GM19238 (cell line): ENCODE measurements at regions not wholly inside any gene's neighbourhood (a gene's known extent, or its start where the extent isn't known, plus 50 kb on each side); places are given as distances from the start of the nearest gene placed in this dataset.

Experiments
- DNase-seq: peaks from one replicate; pipeline ENCODE4 v3.0.0; 2011; ENCODE audit warnings: low spot score; ENCODE audit not compliant: insufficient read length

DNA sequence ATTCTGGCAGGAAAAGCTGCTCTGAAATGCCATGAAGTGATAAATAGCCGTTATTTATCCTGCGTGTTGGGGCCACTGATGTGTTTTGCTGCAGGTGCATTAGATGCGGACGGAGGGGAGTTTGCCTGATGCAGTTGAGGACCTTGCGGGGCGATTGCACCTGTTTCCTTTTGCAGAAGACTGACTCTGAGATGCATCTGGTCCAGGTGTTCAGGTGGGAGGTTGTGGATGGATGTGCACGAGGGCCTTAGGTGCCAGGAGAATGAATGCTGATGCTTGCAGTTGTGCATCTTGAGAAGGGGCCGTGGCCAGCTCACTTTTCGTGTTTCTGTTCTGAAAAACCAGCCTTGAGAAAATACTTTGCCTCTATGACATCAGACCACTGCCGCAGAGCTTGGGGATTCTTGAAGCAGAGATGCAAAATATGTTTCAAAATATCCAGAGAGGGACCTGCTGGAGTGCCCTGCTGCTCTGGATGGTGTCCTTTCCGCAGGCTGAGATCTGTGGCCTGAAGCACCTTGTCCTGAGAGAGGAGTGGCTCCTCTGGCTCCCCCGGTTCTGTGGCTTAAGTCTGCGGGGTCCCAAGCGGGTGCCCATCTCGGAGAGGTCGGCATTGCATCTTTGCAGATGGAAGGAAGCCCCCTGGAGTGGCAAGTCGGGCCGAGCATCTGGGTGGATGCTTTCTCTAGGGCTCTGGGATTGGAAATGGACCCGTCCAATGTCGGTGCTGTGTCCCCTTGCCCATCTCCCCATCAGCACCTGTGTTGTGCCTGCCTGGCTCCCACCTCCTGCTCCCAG is 1031.1 kb downstream of the TBC1D22A start:
- no peak for DNase-seq

DNA sequence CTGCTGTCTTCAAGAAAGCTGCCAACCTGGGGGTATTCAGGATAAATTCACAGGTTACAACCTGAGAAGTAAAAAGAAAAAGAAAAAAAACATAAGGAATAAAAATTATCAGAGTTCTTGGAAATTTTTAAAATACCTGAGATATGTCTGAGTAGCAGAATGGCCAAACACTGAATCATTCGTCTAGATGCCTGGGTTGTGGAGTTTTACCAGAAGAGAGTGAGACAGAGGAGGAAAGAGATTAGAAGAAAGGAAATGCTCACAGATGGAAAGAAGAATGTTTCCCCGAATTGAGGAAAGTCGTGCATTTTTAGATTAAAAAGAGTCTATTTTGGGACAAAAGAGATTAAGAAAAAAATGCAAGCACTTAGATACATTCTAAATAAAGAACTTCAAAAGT is 1026.7 kb downstream of the TBC1D22A start:
- no peak for DNase-seq

DNA sequence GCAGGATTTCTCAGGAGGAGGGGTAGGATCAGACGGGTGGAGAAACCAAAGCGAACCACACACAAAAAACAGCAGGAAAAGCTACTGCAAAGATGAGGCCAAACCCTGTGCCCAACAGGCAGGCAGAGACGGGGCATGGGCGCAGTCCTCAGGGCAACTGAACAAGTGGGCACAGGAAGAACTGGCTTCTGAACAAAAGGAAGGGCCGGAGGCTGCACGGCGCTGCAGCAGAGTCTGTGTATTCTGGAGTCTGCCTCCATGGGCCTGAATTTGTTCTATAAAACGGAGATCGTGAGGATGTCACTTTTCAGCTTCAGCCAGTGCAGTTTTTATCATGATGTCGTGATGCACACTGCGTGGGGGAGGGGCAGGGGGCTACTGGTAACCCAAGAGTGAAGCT is 1026.0 kb downstream of the TBC1D22A start:
- no peak for DNase-seq

DNA sequence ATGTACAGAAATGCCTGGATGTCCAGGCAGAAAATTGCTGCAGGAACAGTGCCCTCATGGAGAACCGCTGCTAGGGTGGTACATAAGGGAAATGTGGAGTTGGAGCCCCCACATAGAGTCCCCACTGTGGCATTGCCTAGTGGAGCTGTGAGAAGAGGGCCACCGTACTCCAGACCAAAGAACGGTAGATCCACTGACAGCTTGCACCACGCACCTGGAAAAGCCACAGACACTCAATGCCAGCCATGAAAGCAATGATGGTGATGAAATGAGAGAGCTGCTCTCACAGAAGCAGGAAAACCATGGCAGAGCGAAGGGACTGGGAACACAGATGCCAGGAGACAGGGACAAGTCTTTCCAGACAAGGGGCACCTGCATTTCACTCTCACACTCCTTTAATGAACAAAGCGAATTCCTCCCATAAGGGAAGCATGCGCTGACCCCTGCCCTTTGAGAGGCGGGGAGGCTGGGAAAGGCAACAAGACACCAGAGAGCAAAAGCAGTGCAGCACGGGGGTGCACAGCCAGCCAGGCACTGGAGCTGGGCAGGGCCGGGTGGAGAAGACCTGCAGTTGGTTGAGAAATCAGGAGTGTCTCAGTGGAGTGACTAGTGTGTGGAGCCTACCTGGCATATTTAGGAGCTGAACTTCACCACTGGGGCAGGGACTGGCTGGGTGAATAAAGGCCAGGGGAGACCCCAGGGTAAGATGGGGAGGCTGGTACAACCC is 1025.2 kb downstream of the TBC1D22A start:
- no peak for DNase-seq

DNA sequence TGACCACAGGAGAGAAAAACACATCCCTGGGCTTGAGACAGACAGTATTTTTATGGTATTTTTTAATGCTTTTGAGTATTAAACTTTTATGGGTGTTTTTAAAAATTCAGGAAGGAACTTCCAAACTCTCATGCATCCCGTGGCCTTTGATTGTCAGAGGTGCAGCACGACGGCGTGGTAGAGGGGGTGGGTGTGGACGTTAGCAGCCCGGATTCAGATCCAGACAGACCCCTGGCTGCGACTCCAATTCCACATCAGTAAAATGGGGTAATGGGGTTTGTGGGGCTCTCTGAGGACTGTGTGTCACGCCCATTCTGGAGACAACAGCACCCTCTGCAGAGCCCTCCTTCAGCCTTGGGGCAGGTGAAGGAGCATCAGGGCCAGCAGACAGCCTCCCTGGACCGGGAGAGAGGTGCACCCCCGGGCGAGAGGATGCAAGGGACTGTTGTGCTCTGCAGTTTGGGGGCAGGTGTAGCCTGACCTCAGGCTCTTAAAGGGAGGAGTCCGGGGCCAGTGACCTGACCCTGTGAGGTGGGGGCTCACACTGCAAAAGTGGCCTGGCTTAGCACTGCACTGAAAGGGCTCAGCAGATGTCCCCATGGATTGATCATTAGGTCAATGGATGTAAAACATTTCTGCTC is 1024.3 kb downstream of the TBC1D22A start:
- no peak for DNase-seq

DNA sequence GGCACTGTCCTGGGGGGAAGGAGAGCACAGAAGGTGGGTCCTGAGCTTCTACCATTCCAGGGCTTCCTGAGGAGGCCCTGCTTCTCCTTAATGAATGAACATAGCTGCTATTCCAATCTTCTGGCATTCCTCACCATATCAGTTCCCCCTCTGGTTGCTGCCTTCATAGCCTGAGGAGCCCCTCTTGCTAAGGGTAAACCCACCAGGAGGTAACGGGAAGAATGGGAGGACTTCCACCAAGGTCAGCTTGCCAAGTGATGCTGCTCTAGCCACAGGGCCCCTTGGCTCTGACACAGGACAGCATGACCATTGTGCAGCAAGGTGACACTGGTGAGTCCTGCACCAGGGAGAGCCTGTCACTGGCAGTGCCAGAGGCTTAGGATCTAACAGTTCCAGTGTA is 1022.5 kb downstream of the TBC1D22A start:
- no peak for DNase-seq

DNA sequence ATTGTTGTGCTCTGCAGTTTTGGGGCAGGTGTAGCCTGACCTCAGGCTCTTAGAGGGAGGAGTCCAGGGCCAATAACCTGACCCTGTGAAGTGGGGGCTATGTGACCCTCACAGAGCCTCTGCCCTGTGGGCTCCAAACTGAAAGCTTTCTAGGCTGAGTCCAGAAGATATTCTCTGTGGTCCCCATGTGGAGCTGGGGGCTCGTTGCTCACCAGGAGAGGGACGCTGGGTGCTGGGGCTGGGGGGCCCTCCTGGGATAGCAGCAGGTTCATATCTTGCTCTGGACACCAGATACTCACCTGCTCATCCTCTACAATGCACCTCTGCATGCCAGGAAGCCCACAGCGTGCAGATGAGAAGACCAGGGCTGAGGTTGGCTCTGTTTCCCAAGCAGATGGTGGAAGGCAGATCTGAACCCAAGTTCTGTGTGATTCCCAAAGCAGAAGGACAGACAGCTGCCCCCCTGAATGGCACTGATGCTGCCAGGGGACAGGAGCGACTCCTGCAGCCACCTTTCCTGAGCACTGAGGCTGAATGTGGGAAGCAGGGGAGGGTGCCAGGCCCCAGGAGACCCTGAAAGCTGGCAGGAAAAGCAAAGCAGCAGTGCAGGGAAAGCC is 1022.0 kb downstream of the TBC1D22A start:
- DNase-seq = no peak

DNA sequence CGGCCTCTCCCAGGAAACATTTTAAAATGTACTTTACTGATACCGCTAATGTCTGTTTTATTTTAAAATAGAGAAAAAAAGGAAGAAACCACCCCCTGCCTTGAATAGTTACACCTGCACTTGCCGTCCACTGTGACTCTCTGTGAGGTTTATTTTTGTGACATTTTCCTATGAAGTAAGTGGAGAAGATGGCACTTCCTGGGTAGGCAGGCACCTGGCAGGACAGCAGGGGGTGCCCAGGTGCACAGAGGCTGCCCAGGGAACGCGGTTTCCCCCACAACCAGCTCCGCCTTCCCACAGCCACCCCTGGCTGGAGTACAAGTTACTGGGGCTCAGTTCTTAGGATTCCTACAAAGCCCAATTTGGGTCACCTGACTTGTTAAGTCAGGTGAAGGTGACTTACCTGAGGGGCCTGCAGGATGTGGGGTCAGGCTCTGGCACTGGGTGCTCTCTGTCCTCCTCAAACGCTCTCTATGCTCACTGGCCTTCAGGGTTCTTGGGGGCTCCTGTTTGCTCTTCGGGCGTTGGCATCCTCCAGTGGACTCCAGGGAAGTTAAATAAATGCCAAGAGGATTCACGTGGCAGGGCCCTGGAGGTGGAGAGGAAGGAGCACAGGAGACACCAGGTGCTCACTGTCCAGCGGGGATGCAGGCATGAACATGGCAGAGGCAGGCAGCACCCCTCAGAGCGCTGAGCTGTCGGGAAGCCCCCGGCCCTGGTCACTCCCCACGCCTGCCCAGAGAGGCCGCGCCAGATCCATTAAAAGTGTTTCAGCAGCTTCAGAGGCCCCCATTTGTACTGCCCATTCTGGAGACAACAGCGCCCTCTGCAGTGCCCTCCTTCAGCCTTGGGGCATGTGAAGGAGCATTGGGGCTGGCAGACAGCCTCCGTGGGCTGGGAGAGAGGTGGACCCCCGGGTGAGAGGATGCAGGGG is 1021.2 kb downstream of the TBC1D22A start:
- DNase-seq = no peak

DNA sequence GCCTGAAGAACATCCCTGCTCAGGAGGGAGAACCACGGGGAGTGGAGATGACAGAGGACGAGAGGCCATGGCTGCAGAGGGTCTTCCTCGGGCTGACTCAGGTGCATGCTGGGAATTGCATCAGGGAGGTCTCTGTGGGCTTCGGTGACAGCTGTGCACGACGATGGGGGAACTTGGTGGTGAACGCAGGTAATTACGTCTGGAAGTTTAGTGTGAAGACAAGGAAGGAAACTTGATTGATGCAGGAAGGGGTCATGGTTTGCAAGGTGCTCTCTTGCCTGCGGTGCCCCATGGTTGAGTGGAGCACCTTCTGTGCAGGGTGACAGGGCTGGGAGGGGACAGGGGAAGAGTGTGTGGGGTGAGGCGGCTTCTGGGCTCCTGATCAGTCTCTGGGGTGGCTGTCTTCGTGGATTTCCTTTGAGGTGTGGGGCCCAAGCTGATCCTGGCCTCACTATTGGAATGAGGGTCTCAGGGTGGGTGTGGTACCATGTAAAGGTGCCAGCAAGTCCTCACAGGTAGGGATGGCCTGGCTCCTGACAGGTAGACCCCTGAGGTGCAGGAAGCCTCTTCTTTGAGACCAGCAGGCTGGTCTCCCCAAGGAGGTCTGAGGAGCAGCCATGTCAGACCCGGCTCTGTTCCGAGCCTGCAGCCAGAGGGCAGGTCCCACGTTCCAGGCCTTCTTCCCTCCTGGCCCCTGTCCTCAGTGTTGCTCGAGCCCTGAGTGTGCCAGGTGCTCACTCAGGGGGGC is 1020.1 kb downstream of the TBC1D22A start:
- DNase-seq = no peak

DNA sequence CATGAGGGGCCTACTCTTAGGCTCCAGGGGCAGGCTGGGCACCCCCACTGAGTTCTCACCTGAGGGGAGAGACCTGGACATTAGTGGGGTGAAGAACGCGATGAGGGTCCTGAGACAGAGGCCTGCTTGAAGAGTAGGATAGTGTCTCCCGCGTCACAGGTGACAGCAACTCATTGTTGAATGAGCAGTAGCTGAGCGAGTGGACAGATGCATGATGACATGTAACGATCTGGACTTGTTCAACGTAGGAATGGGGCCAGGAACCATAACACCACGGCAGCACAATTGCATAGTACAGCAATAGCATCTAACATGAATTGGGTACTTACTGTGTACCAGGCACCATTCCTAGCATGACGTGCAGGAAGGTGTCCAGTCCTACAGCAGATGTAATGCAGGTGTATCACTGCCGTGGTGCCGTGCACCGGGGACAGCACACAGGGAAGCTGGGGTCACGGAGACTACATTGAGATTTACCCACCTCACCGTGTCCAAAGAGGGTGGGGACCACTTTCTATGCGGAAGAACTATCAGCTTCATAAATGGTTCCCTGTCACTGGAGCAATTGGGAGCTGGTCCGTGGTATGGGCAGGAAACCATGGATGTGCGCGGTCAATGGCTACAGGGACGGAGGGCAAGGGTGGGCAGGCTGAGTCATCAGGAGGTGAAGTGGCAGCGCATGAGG is 1019.1 kb downstream of the TBC1D22A start:
- DNase-seq = no peak

DNA sequence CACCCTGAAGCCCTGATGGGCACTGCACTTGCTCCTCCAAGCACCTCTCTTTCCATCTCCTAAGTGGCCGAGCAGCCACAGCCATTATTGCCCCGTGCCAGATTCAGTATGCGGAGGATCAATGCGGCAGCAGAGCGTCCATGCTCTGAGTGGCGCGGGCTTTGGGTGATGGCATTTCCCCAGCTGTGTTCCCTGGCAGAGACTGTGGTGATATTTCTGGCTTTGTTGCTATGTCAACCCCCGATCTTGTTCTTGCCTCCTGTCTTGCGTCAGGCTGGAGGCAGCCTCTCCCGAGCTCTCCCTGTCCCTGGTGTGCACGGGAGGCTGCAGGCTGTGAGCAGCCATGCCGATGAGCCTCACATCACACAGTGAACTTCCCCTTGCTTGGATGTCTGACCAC is 1018.6 kb downstream of the TBC1D22A start:
- no peak for DNase-seq

DNA sequence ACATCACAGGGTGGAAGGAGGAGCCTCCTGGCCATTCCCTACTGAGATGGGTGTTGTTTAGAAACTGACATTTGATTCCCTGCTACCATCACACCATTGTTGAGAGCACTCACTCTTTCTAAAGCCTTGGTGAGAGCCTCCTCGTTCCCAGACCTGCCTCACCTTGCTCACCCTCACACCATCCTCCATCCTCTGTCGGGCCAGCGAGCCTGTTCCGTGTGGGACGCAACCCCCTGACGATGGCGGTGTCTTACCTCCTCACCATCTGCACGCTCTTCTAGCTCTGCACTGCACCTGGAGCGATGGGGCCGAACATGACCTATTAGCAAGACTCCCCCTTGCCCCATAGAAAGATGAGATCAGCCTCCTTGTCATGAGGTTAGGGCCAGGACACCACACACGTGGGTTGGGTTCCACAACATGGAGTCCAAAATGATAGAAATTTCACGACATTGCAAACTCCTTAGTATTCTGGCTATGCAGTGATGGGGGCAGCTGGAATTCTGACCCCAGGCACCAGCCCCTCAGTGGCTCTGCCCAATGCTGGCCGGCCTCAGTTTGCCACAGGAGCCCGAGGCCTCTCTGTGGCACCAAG is 1017.9 kb downstream of the TBC1D22A start:
- DNase-seq = no peak

DNA sequence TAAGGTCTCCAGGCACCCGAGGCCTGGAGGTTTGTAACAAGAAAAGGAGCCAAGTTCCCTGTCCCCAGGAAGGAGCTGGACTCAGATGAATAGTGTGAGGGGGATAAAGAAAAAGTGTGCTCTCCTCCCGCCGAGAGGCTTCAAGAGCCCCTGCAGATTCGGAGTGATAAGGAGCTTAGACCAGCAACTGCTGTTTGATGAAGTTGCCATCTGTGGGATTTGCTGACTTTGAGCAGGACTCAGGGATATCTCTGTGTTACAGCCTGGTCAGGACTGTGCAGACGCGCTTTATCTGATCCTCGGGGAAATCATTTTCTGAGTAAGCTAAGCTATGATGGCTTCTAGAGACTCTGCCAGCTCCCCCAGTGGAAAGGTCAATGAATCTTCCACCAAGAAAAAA is 1017.0 kb downstream of the TBC1D22A start:
- no peak for DNase-seq

DNA sequence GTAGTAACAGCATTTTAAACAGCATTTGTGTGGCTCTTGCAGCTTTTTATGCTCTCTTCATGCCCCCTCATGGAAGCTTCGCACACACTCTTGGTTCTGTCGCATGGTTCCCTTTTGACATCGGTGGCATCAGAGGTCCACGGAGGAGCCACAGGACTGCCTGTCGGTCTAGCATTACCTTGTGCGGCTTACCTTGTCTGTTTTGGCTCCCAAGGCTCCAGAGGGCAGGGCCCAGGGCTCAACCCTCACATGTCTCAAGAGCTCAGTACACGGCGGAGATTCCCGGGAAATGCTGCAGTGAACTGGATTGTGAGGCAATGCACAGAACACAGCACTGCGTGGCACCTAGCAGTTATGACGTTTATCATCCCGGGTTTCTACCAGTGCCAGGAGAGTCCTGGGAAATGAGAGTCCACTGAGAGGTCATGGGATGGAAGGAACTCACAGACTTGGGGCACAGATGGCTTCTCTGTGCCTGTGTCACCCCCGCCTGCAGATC is 1015.8 kb downstream of the TBC1D22A start:
- no peak for DNase-seq

DNA sequence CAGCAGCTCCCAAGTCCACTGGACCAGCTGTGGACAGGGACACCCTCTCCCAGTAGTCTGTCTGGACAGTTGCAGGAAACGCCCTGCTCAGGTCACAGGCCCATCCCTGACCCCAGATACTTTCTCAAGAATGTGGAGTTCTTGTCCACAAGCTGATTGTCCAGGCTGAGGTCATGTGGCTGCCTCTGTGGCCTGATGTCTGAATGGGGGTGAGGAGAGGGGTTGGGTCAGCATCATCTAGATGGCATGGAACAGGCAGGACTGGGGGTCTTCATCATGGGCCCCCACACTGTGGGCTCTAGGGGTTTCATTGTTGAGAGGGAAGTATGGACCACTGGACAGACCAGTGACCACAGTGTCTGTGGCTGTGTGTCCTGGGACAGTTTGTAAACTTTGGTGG is 1015.0 kb downstream of the TBC1D22A start:
- DNase-seq = no peak

DNA sequence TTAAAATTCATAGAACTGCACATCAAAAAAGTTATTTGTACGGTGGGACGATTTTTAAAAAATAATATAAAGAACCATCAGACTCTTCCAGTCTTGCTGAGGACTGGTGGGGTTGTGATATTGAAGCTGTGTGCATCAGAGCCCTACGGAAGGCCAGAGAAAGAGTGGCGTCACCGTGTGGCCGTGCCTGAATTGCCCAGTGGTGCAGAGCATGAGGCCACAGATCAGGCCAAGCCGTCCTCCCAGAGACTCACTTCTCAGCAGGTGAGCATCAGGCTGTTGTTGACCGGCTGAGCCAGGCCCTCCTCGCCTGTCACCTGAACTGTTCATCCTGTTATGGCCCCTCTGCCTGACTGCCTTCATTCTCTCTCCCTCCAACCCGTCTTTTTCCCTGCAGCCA is 1013.9 kb downstream of the TBC1D22A start:
- DNase-seq = no peak

DNA sequence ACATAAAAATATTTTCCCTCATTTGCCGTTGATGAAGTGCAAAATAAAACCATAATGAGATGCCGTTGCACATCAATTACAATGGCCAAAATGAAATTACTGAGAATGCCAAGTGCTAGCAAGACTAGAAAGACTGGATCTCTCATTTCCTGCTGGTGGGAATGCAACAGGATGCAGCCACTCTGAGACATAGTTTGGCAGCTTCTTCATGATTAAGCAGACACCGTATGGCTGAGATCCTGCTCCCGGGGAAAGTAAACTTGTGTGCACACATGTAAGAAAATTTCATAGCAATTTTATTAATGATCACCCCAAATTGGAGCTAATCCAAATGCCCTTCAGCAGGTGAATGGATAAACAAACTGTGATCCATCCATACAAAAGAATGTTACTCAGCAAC is 1013.2 kb downstream of the TBC1D22A start:
- no peak for DNase-seq

DNA sequence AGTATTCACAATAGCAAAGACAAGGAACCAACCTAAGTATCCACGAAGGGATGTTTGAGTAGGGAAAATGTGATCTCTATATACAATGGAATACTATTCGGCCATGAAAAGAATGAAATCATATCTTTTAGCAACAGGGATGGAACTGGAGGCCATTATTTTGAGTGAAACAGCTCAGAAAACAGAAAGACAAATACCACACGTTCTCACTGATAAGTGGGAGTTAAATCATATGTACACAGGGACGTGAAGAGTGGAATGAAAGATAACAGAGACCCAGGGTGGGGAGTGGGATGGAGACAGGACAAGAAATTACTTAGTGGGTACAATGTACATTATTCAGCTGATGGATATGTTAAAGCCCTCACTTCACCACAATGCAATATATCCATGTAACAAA is 1012.7 kb downstream of the TBC1D22A start:
- DNase-seq = no peak

DNA sequence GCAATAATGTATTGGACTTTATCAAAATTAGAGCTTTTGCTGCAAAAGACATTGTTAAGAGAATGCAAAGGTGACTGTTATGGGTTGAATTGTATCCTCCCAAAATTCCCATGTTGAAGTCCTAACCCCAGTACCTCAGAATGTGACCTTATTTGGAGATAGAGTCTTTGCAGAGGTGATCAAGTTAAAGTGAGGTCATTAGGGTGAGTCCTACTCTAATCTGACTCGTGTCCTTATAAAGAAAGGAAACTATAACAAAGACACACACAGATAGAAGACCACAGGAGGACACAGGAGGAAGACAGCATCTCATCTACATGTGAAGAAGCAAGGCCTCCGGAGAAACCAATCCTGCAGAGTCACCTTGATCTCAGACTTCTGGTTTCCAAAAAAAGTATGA is 1011.2 kb downstream of the TBC1D22A start:
- DNase-seq = no peak
